SH-SY5Y (cell line): ENCODE measurements at regions not wholly inside any gene's neighbourhood (a gene's known extent, or its start where the extent isn't known, plus 50 kb on each side); places are given as distances from the start of the nearest gene placed in this dataset.

ENCODE experiments used
- GATA2 ChIP-seq: IDR thresholded peaks from 2 replicates; pipeline ENCODE4 v1.6.1; 2011; ENCODE audit warnings: mild to moderate bottlenecking, low read depth, low read length
- GATA3 ChIP-seq: IDR thresholded peaks from 2 replicates; pipeline ENCODE4 v1.6.1; 2011; ENCODE audit warnings: low read depth, mild to moderate bottlenecking, low read length, moderate library complexity

DNA sequence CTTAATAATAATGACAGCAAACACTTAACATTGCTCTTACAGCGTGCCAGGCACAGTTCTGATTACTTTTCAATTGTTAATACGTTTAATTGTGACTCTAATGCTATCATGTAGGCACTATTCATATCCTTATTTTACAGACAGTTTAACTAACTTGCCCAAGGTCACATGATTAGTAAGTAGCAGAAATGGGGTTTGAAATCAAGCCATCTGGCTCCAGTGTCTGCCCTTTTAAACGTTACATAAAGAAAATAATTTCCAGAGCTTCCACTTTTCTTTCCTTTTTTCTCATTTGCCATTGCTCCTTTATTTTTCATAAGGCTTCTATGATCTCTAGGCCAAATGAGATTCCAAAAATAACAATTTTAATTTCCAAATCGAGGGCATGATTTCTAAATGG lies 50.6 kb upstream of the IKZF2 start:
- TF ChIP-seq GATA3 = no peak
- no peak for TF ChIP-seq GATA2

DNA sequence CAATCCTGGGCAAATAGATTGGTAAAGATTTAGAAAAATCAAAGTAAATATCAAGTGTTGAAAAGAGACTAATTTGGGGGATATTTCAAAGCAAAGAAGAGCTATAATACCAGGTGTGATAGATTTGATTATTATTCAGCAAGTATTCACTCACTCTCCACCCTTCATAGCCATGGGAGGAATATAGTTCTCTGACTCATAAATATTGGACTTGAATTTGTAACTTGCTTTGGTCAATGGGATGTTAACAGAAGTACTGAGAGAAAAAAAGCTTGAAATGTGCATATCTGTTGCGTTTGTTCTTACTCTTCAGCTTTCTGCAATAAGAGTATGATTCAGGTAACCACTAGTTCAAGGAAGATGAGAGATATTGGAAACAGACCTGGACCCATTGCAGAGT lies 54.5 kb upstream of the IKZF2 start:
- no peak for TF ChIP-seq GATA2
- no peak for TF ChIP-seq GATA3

DNA sequence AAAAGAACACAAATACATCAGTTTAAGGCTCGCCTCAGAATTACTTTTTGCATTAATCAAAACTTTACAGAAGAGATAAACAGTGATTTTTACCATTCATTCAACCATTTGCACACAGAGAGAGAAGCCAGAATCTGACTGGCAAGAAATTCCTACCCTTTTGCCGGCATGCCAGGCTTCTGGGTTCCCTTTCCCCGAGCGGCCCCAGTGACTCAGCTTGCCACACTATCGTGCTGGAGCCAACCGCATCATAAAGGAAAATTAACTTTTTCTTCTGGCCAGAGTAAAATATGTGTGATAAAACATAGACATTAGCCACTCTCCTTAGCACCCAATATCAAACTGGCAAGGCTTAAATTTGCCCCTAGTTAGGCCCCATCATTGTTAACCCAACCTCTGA lies 61.8 kb upstream of the IKZF2 start:
- no peak for TF ChIP-seq GATA2
- no peak for TF ChIP-seq GATA3

DNA sequence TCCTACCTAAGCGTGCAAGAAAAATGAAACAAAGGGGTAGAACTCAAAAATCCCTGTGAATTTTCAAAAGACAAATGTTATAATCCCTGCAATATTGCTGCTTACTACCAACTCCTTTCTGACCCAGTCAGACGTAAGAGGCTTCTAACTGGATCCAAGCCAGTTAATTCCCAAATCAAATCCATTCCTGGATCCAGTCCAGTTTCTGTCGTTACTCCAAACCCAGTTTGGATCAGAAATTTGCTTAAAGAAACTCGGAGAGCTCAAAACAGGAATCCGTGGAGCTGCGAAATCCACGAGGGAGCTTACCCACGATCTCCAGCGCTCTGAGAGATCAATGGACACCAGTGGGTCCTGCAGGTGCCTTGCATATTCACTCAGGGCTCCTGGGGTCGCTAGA lies 62.8 kb upstream of the IKZF2 start:
- TF ChIP-seq GATA2 (no peak), GATA3 (no peak)

DNA sequence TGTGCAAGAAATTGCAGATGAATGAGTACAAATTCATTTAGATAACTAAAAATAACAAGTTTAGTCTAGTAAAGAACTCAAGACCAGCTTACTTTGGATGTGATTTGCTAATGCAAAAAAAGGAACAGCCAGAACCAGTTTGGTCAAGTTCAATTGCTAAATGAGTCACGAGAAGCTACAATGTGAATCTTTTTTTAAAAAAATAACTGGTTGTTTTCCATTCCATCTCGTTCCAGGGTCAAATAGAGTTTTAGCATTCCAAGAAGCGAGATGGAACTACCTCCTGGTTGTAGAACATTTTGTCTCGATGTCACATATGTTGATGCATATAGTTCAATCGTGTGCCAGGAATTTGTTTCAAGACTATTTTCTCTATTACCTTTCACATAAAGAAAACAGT lies 65.0 kb upstream of the IKZF2 start:
- TF ChIP-seq GATA2 (no peak), GATA3 (no peak)

DNA sequence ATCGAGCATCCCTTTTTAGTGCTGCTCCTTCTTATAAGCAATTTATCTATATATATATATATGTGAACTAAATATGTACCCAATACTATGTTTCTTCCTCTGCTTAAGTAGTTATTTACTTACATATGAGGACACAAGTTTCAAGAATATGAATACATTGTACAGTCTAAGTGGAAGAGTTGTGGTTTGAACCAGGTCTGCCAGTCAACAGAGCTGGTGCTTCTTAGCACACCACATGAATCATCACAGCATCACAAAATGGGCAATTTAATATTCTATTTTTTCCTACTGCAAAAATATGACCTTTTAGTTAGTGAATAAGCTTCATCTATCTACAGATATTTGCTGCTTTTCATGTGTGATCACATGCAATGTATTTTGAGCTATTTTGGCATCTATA lies 64.4 kb upstream of the SPAG16 start:
- TF ChIP-seq GATA3 = no peak
- no peak for TF ChIP-seq GATA2

DNA sequence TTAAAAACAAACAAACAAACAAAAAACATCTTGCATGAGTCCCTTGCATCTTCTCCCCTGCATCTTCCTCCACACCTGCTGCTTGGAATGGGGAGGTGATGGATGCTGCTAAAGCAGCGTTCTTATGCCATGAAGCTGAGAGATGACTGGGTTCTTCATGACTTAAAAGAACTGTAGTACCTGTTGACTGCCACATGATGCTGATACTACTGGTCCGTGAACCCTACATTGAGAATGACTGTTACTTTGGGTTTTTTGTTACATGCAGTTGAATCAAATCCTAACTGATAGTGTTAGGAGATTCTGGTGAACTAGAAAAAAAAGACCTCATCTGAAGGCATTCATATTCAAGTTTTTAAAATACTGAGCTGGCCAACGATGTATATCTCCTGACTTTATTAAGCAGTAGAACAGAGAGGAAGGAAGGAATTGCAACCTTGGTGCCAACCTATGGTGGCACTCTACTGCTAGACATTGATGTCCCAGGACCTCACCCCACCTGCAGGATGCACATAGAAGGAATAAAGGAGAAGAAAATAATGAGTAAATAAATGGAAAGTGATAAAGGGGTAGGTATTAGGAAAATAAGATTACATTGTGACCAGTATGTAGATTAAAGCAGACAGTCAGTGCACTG lies 63.2 kb upstream of the SPAG16 start:
- TF ChIP-seq GATA3 = no peak

DNA sequence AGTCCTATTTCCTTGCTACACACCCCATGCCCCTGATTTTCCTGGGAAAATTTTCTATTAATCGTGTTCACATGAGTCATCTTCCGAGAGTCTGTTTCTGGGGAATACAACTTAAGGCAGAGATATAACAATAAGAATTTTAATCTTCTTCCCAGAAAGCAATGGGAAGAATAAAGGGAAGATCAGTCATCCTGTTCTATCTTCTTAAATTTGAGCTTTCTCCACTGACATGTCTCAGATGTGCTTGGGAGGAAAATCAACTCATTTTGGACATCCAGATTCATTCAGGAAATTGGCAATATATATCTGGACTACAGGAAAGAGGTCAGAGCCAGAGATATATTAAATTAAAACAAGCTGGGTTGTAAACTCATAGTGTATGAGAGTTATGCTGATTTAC lies 62.3 kb upstream of the SPAG16 start:
- no peak for TF ChIP-seq GATA2
- no peak for TF ChIP-seq GATA3

DNA sequence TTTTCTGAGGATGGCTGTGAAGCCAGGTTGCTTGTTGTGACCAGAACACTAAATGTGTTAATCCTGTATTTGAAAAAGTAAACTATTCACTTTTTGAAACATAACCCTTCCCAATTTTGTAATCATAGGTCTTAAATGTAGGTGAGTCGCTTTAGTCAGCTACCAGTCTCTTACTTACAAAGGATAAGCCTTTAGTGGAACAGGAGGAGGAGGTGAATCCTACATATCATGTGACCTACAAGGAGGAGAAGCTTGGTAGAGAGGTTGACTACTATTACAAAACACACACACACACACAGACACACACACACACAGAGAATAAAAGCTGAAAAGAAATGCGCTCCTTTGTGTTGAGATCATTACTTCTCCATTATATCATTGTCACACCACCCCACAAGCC lies 59.9 kb upstream of the SPAG16 start:
- TF ChIP-seq GATA2 = no peak
- no peak for TF ChIP-seq GATA3

DNA sequence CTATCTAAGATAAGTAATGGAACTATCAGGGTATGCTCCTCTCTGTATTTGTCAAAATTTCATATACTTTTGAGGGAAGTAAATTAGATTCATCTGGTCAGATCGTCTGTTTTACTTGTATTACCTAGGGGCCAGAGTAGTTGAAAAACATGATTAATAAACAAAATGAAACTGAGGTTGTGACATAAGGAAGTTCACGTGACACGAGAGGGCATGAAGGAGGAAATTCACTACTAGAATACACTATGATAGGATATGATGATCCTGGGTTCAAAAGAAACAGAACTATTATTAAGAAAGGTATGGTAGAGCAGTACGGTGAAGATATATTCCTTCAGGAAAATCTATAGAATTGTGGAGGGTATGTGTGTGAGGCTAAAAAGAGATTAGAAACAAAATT lies 58.4 kb upstream of the SPAG16 start:
- TF ChIP-seq GATA2 (no peak), GATA3 (no peak)

DNA sequence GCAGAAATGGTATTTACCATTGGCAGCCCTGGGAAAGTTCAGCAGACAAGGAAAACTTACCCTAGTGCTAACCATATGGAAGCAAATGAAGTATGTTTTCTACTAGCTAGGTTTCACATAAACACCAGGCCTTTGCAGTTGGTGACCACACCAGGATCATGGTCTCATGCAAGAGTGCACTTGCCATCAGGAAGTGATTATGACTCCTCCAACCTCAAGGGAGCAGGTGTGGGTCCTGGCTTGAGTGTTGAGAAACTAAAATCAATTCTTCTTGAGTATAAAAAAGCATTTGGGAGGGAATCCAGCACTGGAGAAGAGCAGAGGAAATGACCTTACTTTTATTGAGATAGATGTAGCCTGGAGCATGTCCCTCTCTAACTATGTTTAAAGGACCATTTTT lies 56.8 kb upstream of the SPAG16 start:
- TF ChIP-seq GATA2 (no peak), GATA3 (no peak)

DNA sequence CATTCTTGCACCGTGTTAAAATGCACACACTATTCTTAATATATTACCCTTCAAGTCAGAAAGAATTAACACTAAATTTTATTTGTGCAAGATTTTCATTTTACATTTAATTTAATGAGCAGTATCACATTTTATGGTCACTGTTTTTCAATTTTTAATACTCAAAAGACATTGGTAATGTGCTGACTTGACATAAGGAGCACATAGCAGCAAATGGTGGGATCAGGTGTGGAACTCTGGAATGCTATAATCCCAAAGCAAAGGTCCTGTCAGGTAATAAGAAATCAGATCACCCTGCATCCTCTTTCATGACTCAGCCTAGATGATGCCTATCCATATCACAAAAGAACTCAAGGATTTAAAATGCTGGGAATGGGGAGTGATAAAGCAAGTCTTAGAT lies 55.6 kb upstream of the SPAG16 start:
- TF ChIP-seq GATA2 = no peak

DNA sequence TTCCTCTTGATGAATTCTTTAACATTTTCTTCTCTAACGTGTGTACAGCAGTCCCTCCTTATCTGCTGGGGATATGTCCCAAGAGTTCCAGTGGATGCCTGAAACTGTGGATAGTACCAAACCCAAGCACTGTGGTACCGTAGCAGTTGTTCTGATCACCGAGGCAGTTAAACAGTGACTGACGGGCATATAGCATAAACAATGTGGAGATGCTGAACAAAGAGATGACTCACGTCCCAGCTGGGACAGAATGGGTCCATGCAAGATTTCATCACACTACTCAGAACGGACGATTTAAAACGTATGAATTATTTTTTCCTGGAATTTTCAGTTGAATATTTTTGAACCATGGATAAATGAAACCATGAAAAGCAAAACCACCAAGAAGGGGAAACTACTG lies 54.5 kb upstream of the SPAG16 start:
- no peak for TF ChIP-seq GATA2
- no peak for TF ChIP-seq GATA3

DNA sequence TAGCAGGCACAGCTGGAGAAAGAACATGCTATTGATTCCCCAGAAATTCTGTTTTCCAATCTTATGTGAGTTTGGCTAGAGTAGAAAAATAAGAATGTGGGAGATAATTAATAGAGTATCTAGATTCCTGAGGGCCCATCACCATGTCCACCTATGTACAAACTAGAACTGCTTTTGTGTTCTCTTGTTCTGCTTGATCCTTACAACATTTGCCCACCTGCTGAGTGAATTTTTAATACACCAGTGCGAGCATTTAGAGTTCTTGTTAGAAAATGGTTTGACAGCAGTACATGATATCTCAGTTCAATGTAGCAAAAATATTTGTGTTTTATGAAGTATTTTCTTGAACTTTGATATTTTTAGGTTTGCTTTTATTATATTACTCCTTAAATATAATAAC lies 52.3 kb upstream of the SPAG16 start:
- TF ChIP-seq GATA3 = no peak
- no peak for TF ChIP-seq GATA2

DNA sequence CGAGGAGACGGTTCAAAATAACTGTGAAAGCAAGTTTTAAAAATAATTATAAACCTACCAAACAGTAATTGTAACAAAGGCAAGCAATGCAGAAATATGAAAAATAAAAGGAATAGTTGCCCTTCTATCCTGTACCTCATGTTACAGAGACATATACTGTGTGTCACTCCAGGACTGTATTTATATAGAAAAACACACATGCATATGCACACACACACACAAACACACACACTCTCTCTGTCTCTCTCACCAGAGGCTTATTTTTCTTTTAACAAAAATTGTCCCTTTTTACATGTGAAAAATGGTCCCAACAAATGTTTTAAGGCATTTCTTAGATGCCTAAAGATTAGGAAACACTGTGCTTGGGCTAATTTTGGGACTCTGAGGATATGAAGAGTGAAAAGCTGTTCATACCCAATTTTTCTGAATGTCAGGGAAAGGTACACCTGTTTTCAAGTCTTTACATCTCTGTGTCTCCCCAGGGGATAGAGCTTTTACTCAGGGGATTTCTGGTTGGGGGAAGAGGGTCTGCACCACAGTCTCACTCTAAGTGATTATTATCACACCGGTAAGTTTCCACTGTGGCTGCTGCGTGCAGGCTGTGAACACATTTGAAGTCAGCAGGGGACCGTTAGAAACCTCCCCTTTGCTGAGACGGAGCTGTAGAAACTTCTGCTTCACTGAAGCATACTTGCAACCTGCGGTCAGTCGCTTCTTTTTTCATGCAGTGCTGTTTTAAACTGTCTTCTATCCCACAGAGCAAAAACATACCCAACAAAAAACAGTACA lies 51.4 kb upstream of the SPAG16 start:
- no peak for TF ChIP-seq GATA3
- 0 out of 2 replicates have a peak, but pooled peaks have one; percentile 21 for TF ChIP-seq GATA2

DNA sequence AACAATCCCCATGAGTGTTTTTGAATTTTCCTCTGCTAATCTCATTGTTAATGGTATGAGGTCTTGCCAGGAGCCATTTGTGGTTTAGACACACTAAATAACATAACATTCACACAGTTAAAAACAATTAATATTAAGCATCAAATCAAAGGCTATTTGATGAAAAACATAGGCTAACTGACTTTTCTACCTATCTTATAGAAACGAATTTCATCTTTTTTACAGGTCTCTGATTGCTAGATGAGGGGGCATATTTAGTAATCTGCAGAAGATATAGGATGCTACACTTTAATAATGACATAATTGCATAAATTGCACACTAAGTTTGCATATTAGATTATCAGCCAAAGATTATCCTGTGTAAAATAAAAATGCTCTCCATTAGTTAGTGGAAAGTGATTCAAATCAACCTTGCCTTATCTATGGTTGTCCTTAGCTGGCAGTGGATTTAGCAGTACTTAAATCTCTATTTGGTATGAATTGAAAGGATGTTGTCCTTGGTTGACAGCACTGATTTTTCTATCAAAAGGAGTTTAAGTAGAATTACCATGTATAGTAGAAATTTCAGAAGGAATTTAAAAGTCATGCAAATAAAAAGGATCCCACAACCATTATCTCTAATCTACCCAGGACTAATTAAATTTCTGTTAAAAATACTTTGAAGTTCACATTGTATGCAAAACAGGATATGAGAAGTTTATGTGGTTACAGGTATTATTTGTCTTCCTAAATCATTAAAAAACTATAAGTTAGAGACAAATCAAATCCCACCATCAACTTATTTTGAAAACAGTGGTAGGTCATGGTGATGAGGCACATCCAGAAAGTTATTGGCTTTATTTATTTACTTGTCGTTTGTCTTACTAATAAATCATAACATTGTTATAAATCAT lies 50.6 kb upstream of the SPAG16 start:
- TF ChIP-seq GATA2 = no peak
- TF ChIP-seq GATA3 = no peak
